H1 (cell line): ENCODE measurements at regions not wholly inside any gene's neighbourhood (a gene's known extent, or its start where the extent isn't known, plus 50 kb on each side); places are given as distances from the start of the nearest gene placed in this dataset.

Experiments
- CTCF ChIA-PET: fragments of 300-600 bp; sonication (Branson Sonifier 250); formaldehyde crosslinking; loops from one replicate; lab custom pipeline; 2021; ENCODE audit not compliant: partially characterized antibody; lab: Charles Lee
- POLR2A ChIA-PET: fragments of 300-600 bp; sonication (Branson Sonifier 250); formaldehyde crosslinking; loops from one replicate; lab custom pipeline; 2021; ENCODE audit warnings: inconsistent platforms; ENCODE audit not compliant: partially characterized antibody; lab: Charles Lee
- DNase-seq, 2 experiments: peaks; one replicate each; pipeline versions ENCODE4 v3.0.0 to v3.0.0-alpha.2; 2010 to 2022; ENCODE audit warnings: low spot score in 2 of 2, low read depth in 1 of 2, mixed read lengths in 1 of 2
- FAIRE-seq: peaks from 2 replicates; lab custom pipeline; 2011; peaks lifted over from hg19 to GRCh38; lab: Jason Lieb, UNC
- H2AFZ ChIP-seq: 2 replicates; pipeline ENCODE4 v1.8.1; 2012; ENCODE audit warnings: low read length, inconsistent platforms
- H2AK5ac ChIP-seq: 2 replicates; pipeline ENCODE4 v1.6.1; 2013; ENCODE audit warnings: low read depth, low read length
- H2BK120ac ChIP-seq: replicated peaks from 2 replicates; pipeline ENCODE3; 2013; ENCODE audit warnings: low read depth, low read length, inconsistent platforms
- H2BK12ac ChIP-seq: 2 replicates; pipeline ENCODE4 v1.6.1; 2013; ENCODE audit warnings: low read depth, low read length
- H2BK15ac ChIP-seq: 2 replicates; pipeline ENCODE4 v1.6.1; 2013; ENCODE audit warnings: low read length
- H2BK20ac ChIP-seq: 2 replicates; pipeline ENCODE4 v1.6.1; 2013; ENCODE audit warnings: low read length
- H2BK5ac ChIP-seq: 2 replicates; pipeline ENCODE4 v1.6.1; 2013; ENCODE audit warnings: low read depth, low read length
- H3K14ac ChIP-seq: 2 replicates; pipeline ENCODE4 v1.6.1; 2013; ENCODE audit warnings: inconsistent platforms; ENCODE audit not compliant: insufficient read length
- H3K18ac ChIP-seq: 2 replicates; pipeline ENCODE4 v1.6.1; 2013; ENCODE audit warnings: low read length; ENCODE audit errors: extremely low read depth
- H3K23ac ChIP-seq: 2 replicates; pipeline ENCODE4 v1.6.1; 2013; ENCODE audit warnings: inconsistent platforms; ENCODE audit not compliant: insufficient read length
- H3K23me2 ChIP-seq: 2 replicates; pipeline ENCODE4 v1.6.1; 2013; ENCODE audit warnings: low read depth, low read length
- H3K27ac ChIP-seq: 2 replicates; pipeline ENCODE4 v1.6.1; 2011; ENCODE audit warnings: low read depth, low read length, inconsistent platforms
- H3K27me3 ChIP-seq, 4 experiments: replicated peaks in 1 of 4; 1 replicate in 1 of 4; 2 replicates in 3 of 4; pipeline versions ENCODE4 v1.6.1 to v1.8.1; 2011 to 2013; ENCODE audit warnings: low read length in 3 of 4, mild to moderate bottlenecking in 3 of 4, inconsistent platforms in 2 of 4, mixed read lengths in 2 of 4, moderate library complexity in 1 of 4; ENCODE audit not compliant: control insufficient read depth in 3 of 4, insufficient read depth in 3 of 4; ENCODE audit errors: extremely low read depth in 1 of 4
- H3K36me3 ChIP-seq, 4 experiments: 2 replicates each; pipeline versions ENCODE4 v1.6.1 to v1.8.1; 2011 to 2013; ENCODE audit warnings: mild to moderate bottlenecking in 4 of 4, low read length in 3 of 4, moderate library complexity in 2 of 4, control low read depth in 1 of 4, inconsistent platforms in 1 of 4; ENCODE audit not compliant: insufficient read depth in 4 of 4, control insufficient read depth in 2 of 4
- H3K4ac ChIP-seq: replicated peaks from 2 replicates; pipeline ENCODE3; 2013; ENCODE audit warnings: low read length, low read depth, mixed read lengths, inconsistent platforms; ENCODE audit not compliant: insufficient read length
- H3K4me1 ChIP-seq, 4 experiments: replicated peaks in 1 of 4; 1 replicate in 1 of 4; 2 replicates in 3 of 4; pipeline versions ENCODE4 v1.6.1 to v1.8.1; 2011 to 2013; ENCODE audit warnings: low read length in 3 of 4, inconsistent platforms in 2 of 4, mixed read lengths in 1 of 4; ENCODE audit not compliant: insufficient read depth in 4 of 4, control insufficient read depth in 3 of 4
- H3K4me2 ChIP-seq, 2 experiments: 2 replicates each; pipeline versions ENCODE4 v1.6.1 to v1.8.1; 2011 to 2013; ENCODE audit warnings: low read depth in 2 of 2, low read length in 2 of 2, control low read depth in 1 of 2, inconsistent platforms in 1 of 2, mild to moderate bottlenecking in 1 of 2; ENCODE audit not compliant: insufficient read depth in 1 of 2
- H3K4me3 ChIP-seq, 4 experiments: fragments of 200-600, 300-600 bp in 1 of 4; sonication (generic), shearing (Covaris generic), sonication (Bioruptor Twin) in 1 of 4; 2 replicates each; pipeline versions ENCODE4 v1.5.1 to v1.8.1; 2011 to 2016; ENCODE audit warnings: low read length in 4 of 4, low read depth in 3 of 4, control low read depth in 2 of 4, inconsistent platforms in 2 of 4, mild to moderate bottlenecking in 2 of 4, mixed read lengths in 1 of 4, moderate library complexity in 1 of 4; ENCODE audit not compliant: insufficient read depth in 2 of 4; ENCODE audit errors: extremely low read depth in 1 of 4
- H3K56ac ChIP-seq: replicated peaks from 2 replicates; pipeline ENCODE3; 2013; ENCODE audit warnings: low read depth, mild to moderate bottlenecking, mixed read lengths, low read length, inconsistent platforms; ENCODE audit not compliant: insufficient read length
- H3K79me1 ChIP-seq: 2 replicates; pipeline ENCODE4 v1.6.1; 2013; ENCODE audit warnings: low read depth, low read length, control low read depth
- H3K79me2 ChIP-seq, 2 experiments: 2 replicates each; pipeline versions ENCODE4 v1.6.1 to v1.8.1; 2012 to 2013; ENCODE audit warnings: low read length in 2 of 2, mild to moderate bottlenecking in 2 of 2, inconsistent platforms in 1 of 2; ENCODE audit not compliant: insufficient read depth in 2 of 2, control insufficient read depth in 1 of 2
- H3K9ac ChIP-seq, 4 experiments: replicated peaks in 1 of 4; 1 replicate in 1 of 4; 2 replicates in 3 of 4; pipeline versions ENCODE4 v1.6.1 to v1.8.1; 2011 to 2013; ENCODE audit warnings: low read depth in 3 of 4, low read length in 3 of 4, control low read depth in 2 of 4, mild to moderate bottlenecking in 2 of 4, moderate library complexity in 2 of 4, inconsistent platforms in 1 of 4; ENCODE audit errors: extremely low read depth in 1 of 4
- H3K9me3 ChIP-seq, 2 experiments: 2 replicates each; pipeline versions ENCODE4 v1.6.1 to v1.8.1; 2012 to 2013; ENCODE audit warnings: mild to moderate bottlenecking in 2 of 2, moderate library complexity in 2 of 2, control low read depth in 1 of 2, inconsistent platforms in 1 of 2, low read depth in 1 of 2, low read length in 1 of 2, mixed read lengths in 1 of 2; ENCODE audit not compliant: insufficient read depth in 2 of 2
- H4K20me1 ChIP-seq, 2 experiments: replicated peaks in 1 of 2; 2 replicates each; pipeline versions ENCODE3 to v1.8.1; 2011 to 2013; ENCODE audit warnings: inconsistent platforms in 2 of 2, low read length in 2 of 2, mild to moderate bottlenecking in 1 of 2; ENCODE audit not compliant: insufficient read depth in 2 of 2, control insufficient read depth in 1 of 2
- H4K5ac ChIP-seq: 2 replicates; pipeline ENCODE4 v1.6.1; 2013; ENCODE audit warnings: low read length, low read depth, mixed read lengths, inconsistent platforms; ENCODE audit not compliant: insufficient read length
- H4K8ac ChIP-seq: 2 replicates; pipeline ENCODE4 v1.8.0; 2013; ENCODE audit warnings: mild to moderate bottlenecking, moderate library complexity, low read length, inconsistent platforms; ENCODE audit not compliant: insufficient read depth; ENCODE audit errors: extremely low read depth
- H4K91ac ChIP-seq: replicated peaks from 2 replicates; pipeline ENCODE3; 2013; ENCODE audit warnings: low read length, mixed read lengths, inconsistent platforms; ENCODE audit not compliant: insufficient read length
- CBX5 ChIP-seq: fragments of 300-800, 300-1000 bp; sonication (generic); IDR thresholded peaks from 2 replicates; pipeline ENCODE4 v1.7.1; 2016; ENCODE audit warnings: antibody characterized with exemption, low read length, low read depth
- CHD1 ChIP-seq: IDR thresholded peaks from 2 replicates; pipeline ENCODE4 v1.6.1; 2012; ENCODE audit warnings: low read depth, low read length, improper control_type of control experiment
- GTF2F1 ChIP-seq: IDR thresholded peaks from 2 replicates; pipeline ENCODE4 v1.6.1; 2012; ENCODE audit warnings: low read depth, low read length, improper control_type of control experiment, borderline replicate concordance
- WGBS, 2 experiments: shearing (Covaris generic) in 1 of 2; methylation state at CpG; one replicate each; pipeline versions ENCODE4 v1.1.6 to v1.1.7; 2013 to 2015; ENCODE audit warnings: low lambda C conversion rate in 2 of 2, mixed read lengths in 2 of 2, inconsistent platforms in 1 of 2, low coverage in 1 of 2, missing lambda C conversion rate in 1 of 2; ENCODE audit not compliant: insufficient replicate concordance in 2 of 2, insufficient coverage in 1 of 2, insufficient read length in 1 of 2; ENCODE audit errors: extremely low coverage in 1 of 2, missing lambda C conversion rate in 1 of 2; 5-methylcytosine and 5-hydroxymethylcytosine counted together

DNA sequence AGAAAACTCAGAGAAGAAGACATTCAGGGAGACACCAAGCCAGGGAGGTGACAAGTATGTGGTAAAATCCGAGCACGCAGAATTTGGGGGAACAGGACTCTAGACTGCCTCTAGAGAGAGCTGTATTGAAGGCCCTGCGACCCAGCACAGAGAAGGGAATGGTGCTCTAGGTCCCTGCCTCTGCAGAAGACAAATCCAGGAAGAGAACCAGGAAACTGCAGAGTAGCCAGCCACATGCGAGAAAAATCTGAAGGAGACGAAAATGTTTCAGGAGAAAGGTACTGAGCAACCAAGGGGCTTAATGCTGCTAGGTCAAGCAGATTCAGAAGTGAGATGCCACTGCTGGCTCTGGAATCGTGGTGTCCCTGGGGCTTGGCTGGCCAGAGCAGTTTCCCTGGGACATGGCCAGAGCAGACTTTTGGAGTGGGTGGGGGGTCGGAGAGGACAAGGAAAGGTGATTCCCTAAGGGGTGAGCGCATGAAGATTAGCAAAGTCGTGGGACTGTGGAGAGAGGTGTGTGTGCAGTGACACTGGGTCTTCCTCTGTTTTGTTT lies 158.0 kb upstream of the KLF6 start:
- FAIRE-seq: no peak
- 90% methylated on average over 8 of the region's 9 CpGs; no CpG with 5 or more reads in 1 of the 2 experiments for WGBS, 2 experiments
- Histone ChIP-seq H2BK12ac (peak overlapping the region; percentile 63; the same call in 1 of the 2 replicates), H4K91ac (no peak overlapping the region), H3K56ac (no peak overlapping the region), H3K4me3 (no peak overlapping the region), H3K4me1 (no peaks in the 10 kb centered on the region), H3K27ac (no peak overlapping the region), H4K8ac (no peak overlapping the region), H2BK120ac (no peak overlapping the region), H3K18ac (no peak overlapping the region), H3K4me2 (no peak overlapping the region), H4K20me1 (no peaks in the 10 kb centered on the region), H2BK20ac (no peak overlapping the region), H2AFZ (peak overlapping the region; percentile 66; the same call in 1 of the 2 replicates), H3K9me3 (0 out of 4 replicates have a peak, but pooled peaks cover 0 to 3% of the 10 kb centered on the region in 2 experiments), H2AK5ac (no peak overlapping the region), H3K23me2 (peaks cover 3% of the 10 kb centered on the region; the same call in 1 of the 2 replicates)
- ChIA-PET CTCF (no interaction called here), POLR2A (no interaction called here)
- TF ChIP-seq CBX5: no peak
- no peak for TF ChIP-seq CHD1
- TF ChIP-seq GTF2F1: no peak
- TF ChIP-seq, all 59 proteins: peak for 0
- Histone ChIP-seq H3K79me2 (no peaks in the 10 kb centered on the region), H3K27me3 (no peaks in the 10 kb centered on the region), H3K9ac (no peak overlapping the region), H2BK15ac (no peak overlapping the region), H3K4ac (no peak overlapping the region), H2BK5ac (no peak overlapping the region), H4K5ac (no peak overlapping the region), H3K79me1 (no peaks in the 10 kb centered on the region), H3K23ac (no peak overlapping the region), H3K14ac (no peak overlapping the region), H3K36me3 (no peaks in the 10 kb centered on the region)
- DNase-seq: no peak
